ENCODE measurements at regions not wholly inside any gene's neighbourhood (a gene's known extent, or its start where the extent isn't known, plus 50 kb on each side); places are given as distances from the start of the nearest gene placed in this dataset.

DNA sequence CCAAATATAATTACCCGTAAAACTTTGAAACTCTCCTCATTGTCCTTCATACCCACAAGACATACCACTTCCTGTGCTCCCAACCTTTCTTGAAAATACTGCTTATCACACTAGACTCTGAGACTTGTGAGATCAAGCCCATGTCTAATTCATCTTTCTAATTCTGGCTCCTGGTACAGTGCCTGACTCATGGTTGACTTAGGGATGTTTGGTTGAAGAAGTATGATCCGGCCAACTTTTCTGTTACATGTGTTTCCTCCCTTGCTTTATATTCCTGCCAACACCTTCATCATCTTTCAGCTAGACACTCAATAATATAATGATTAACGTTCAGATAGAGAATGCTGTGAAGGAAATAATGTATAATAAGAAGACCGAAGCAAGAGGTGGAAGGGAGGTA is 58.2 kb downstream of the MEX3B start:
- no peak for DNase-seq (ENCODE audit: low spot score)

DNA sequence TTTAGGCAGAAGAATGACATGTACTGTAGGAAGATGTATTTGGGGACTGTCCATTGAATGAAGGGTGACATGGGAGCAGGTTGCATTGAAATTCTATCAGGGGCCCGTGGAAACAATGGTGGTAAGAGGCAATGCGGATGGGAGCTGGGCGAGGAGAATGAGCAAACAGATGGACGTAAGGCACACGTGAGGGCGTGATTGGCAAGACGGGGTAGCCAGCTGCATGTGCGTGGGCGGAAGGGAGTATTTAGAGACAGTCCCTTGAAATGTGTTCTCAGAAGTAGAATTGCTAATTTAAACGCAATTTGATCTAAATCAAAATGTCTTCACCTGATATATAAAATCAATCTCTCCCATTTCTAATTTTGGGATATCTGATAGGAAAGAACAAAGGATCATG is 62.3 kb downstream of the MEX3B start:
- no peak for DNase-seq (ENCODE audit: low spot score)

DNA sequence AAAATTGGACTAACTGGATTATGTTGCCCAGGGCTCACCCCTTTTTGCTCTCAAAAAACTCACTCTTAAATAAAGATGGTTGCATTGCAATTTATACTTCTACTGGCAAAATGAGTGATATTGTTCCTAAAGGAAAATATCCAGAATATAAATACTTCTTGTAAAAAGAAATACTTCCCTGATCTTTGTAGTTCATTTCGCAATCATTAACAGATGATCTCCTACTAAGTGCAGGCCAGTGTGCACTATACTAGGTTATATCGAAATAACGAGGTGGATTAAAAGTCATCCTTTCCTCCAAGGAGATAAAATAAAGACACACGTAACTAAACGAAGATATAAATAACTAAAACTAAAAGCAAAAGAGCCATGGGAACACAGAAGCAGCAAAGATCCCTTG is 63.0 kb downstream of the MEX3B start:
- DNase-seq (ENCODE audit: low spot score), result no peak

DNA sequence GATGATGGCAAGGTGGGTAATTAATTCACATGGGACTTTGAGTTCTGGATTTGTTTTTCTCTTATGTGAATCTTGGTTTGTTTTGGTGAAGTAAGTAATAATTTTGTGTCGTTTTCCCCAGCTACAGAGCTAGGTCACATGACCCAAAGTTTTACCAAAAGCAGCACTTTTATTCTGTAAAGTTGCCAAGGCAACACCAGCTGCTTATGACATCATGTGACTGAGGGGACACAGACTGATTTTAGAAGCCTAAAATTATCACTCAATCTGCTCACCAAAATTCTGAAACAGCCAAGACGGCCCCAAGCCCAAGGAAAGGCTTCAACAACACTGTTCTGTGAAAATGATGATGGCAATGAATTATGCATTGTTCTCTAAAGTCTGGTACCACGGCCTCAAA is 63.9 kb downstream of the MEX3B start:
- DNase-seq (ENCODE audit: low spot score), result no peak

DNA sequence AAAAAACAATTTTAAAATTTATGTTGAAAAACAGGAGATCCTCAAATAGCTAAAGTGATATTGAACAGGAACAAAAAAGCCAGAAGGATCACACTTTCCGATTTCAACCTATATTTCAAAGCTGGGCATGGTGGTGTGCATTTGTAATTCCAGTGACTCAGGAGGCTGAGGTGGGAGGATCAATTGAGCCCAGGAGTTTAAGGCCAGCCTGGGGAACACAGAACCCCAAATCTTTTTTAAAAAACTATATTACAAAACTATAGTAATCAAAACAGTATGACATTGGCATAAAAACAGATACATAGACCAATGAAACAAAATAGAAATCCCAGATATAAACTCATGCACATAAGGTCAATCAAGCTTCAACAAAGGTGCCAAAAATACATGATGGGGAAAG is 68.4 kb downstream of the MEX3B start:
- DNase-seq (ENCODE audit: low spot score), result no peak

DNA sequence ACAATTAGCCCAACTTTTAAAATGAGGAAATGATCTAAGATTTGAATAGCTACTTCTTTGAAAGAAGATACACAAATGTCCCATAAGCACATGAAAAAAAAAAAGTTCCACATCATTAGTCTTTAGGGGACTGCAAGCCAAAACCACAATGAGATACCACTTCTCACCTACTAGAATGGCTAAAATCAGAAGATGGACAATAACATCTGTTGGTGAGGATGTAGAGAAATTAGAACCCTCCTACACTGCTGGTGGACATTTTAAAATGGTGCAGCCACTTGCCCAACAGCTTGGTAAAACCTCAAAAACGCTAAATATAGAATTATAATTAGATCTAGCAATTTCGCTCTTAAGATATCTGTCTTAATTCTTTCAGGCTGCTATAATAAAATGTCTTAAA is 77.1 kb downstream of the MEX3B start:
- DNase-seq (ENCODE audit: low spot score), result no peak

DNA sequence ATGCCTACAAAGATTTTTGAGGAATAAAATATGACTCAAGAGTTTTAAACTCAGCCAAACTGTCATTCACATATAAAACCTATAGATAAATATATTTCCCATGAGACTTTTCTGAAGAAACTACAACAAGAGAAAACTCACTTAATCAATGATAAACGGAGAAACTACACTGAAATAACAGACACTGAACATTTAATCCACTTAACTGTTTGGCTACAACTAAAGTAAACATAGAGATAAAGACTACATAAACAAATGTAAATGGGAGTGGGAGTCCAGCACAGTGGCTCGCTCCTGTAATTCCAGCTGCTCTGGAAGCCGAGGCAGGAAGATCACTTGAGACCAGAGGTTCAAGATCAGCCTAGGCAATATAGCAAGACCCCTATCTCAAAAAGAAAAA is 79.2 kb downstream of the MEX3B start:
- DNase-seq (ENCODE audit: low spot score), result no peak

DNA sequence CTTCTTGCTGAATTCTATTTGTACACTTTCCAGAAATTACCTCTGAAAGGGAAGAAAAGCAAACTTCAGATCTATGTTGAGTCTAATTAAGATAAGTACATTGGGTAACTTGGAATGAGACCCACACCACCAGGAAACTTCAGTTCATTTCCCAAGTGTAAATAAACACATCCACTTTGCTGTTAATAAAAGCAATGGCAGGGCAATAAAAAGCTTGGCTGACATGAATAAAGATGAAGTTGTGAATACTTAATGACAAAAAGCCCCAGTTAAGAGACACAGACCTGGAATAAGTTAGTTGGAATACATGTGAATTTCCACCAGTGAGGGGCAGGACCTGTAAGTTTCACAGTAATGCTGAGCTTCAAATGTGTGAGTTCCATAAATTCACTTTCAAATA is 83.3 kb downstream of the MEX3B start:
- DNase-seq (ENCODE audit: low spot score), result no peak

DNA sequence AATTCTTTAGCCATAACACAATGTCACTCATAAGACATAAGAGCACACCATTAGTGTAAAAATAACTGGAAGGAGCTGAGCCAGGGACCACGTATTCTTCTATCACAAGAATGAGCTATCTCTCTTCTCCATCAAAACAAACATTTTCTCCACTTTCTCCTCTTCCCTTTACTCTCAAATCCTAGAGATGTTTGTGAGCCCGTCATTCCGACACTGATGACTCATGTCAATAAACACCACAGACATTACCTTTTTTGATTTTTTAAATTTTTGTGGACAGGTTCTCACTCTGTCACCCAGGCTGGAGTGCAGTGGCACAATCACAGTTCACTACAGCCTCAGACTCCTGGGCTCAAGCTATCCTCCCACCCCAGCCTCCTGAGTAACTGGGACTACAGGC is 86.6 kb downstream of the MEX3B start:
- no peak for DNase-seq (ENCODE audit: low spot score)

DNA sequence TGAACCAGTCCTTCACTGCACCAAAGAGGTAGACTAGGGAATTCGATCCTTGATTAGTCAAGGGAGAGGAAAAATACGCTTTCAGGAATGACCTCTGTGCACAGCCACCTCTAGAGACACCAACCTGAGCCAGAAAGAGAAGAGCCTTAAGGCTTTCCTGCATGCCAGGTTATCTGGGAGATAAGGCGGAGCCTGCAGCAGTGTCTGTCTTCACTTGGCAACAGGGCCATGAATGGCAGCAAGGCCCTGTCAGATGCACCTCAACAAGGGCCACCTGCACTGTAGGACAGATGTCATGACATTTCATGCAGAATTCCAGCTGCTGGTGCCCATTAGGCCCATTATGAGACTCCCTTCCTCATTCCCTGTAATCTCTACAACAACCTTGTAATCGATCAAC is 88.1 kb downstream of the MEX3B start:
- no peak for DNase-seq (ENCODE audit: low spot score)

DNA sequence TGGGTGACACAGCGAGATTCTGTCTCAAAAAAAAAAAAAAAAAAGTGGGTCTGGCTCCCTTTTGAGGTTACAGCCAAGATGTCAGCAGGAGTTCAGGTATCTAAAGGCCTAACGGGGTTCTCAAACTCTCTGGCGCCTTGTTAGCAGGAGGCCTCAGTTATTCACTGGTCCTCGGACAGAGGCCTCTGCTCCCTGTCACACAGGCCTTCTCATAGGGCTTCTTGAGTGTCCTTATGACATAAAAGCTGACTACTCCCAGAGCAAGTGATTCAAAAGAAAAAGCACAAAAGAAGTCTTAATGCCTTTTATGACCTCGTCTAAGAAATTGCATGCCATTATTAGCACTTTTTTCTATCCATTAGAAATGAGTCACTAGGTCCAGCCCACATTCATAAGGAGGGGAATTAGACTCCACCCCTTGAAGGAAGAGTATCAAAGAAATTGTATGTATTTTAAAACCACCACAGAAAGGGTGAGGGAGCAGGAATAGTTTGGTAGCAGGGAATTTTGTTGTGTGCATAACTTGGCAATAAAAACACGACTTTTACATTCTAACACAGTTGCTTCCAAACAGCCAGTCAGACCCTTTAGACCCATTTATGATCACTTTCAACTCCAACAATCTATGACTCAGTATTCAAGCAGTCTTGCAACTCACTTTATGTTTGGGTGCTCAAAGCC is 90.3 kb downstream of the MEX3B start:
- DNase-seq (ENCODE audit: low spot score), result no peak

DNA sequence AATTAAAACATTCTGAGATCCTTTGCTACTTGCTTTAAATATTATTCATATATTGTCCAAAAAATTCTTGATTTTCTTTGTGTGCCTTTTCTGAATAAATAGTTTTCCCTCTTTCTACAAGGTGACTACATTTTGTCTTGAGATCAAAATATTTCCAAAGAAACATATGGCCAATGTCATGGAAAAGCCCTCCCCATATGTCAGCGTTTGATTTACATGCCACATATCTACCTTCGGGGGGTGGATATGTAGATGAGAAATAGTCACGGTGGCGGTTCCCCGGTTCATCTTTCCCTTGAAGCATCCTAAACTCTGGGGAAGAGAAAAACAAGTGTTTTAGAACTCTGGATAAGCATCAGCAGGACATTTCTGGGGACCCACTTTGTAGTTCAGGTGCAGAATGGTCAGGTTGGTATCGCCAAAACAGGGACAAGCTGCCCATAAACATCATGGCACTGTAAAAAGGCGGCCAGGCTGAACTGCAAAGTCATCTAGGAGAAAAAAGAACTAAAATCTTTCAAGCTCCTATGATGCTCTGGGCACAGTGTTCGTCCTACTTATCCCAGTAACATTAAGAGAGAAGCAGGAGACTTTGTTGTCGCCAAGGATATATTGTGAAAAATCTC is 91.5 kb downstream of the MEX3B start:
- no peak for DNase-seq (ENCODE audit: low spot score)

DNA sequence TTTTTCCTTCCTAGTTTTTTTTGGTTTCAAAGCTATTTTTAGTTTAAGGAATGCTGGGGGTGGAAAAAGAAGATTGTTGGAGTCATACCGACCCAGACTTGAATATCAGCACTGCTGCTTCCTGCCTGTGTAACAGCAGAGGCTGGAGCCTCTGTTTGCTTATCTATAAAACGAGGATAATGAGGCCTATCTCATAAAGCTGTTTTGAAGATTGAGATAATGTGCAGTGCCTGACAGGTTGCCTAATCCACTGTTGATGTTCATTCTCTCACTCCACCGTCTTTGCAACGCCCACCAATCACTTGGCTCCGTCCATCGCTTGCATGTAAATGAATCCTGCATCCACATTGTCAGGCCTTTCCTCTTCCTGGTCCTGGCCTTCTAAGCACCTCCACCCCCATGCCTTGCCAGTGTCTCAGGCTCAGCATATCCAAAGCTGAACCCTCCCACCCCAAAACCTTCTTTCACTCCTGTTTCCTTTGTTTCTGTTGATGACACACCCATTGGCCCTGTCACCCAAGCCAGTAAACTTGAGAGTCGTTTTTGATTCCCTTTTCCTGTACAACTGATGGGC is 94.9 kb downstream of the MEX3B start:
- no peak for DNase-seq (ENCODE audit: low spot score)

DNA sequence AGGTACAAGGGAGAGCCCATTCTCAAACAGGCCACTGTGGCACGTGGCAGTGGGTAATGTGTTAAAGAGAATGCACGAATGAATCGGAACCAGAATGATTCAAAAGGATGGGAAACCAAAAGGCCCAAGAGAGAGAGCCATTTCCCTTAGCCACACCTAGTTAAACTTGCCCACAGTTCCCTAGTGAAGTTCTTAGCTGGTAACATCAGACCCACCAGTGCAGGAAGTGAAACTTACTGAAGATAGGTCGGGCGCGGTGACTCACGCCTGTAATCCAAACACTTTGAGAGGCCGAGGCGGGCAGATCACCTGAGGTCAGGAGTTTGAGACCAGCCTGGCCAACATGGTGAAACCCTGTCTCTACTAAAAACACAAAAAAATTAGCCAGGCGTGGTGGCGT is 97.1 kb downstream of the MEX3B start:
- DNase-seq (ENCODE audit: low spot score), result no peak

DNA sequence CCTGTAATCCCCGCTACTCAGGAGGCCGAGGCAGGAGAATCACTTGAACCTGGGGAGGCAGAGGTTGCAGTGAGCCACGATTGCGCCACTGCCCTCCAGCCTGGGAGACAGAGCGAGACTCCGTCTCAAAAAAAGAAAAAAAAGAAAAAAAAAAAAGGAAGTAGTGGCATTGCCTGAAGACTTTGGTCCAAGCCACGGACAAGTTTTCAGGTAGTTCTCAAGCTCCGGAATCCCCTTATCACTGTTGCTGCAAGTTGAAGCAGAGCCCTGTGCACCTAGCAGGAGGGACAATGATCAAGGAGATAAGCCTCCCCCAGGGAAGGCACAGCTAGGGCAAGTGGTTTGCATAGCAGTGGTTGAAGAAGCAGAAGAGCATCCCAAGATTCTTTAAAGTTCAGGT is 97.6 kb downstream of the MEX3B start:
- DNase-seq (ENCODE audit: low spot score), result no peak

DNA sequence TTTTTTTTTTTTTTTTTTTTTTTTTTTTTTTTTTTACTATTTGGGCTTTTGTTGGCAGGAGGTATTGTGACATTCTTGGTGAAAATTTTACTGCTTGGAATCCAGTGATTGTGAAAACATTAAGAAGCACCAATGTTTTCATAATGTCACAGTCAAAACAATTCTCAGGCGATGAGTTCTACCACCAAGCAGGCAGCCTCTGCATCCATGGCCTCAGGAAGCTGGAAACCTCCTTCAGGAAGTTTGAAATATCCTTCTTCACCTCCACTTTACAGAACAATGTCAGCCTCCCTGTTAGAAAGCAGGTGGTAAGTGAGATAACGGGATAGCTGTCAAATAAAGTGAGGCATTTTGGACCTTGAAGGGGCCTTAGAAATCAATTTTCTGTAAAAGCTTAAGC is 98.3 kb downstream of the MEX3B start:
- DNase-seq (ENCODE audit: low spot score), result no peak

DNA sequence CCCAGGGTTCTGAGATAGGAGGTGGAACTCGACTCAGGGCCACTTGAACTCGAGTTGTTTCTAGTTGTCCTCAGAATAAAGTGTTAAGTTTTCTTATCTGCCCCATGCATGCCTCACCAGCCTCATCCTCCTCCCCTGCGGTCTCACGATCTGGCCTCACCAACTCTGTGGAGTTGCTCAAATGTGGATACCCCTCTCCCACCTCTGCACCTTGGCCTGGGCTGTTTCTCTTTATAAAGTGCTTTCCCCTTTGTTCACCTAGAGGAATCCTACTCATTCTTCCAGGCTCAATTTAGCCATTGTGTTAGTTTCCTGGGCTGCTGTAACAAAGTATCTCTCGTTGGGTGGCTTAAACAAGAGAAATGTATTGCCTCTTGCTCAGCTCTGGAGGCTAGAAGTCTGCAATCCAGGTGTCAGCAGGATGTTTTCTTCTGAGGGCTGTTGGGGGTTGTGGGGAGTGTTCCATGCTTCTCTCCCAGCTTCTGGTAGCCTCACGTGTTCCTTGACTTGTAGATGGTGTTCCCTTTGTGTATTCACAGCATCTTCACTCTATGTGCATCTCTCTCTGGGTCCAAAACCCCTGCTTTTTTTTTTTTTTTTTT is 100.7 kb downstream of the MEX3B start:
- no peak for DNase-seq (ENCODE audit: low spot score)

DNA sequence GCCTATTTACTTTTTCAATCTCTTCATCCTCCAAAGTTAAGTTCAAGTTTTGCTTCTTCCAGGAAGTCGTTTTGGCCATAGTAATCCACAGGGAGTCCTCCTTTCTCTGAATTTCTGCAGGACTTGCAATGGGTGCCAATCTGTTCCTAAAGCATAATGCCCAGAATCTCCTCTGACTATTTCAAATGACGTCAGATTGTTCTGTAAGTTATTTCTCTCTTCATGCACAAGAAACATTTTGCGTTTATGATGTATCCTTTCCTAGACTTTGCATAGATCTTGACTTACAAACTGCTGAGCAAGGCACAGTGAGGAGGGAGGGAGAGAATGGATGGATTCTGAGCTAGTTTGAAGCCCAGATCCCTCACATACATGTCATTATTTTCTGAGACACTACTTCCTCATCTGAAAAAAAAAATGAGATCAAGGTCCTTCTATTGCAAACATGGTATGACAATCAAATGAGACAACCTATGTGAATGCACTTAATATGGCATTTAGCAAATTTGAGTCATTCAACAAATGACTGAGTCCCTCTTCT is 103.1 kb downstream of the MEX3B start:
- no peak for DNase-seq (ENCODE audit: low spot score)

DNA sequence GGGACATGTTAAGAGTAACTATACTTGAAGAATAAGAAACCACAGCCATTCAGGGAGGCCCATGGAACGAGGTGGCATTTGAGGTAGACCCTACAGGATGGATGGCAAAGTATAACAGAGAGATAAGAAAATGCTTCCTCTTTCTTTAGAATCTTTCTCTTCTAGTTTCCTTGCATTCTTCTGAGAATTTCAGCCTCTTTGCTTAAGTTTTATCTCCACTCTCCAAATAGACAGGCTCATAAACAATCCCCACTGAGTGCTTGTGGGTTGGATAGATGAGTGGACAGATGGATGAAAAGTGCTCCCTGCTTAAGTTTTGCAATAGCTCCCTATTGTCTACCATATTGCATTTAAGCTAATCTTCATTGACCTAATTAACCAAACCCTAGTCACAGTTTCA is 103.7 kb downstream of the MEX3B start:
- no peak for DNase-seq (ENCODE audit: low spot score)

DNA sequence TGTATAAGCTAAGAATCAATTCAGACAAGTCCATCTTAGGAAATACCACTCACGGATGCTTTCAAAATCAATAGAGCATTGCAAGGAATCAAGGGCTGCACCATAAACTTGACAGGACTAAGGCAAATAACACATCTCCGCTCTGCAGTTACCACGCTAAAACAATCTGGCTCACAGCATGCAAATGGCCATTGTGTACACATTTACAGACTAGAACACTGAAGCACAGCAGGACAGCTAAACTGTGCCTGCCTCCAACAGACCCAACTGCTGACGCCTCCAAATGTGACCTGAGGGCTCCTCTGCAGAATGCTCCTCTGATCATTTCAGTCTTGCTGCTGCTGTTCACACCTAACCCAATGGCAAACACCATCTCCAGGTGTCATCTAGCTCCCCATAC is 104.3 kb downstream of the MEX3B start:
- DNase-seq (ENCODE audit: low spot score), result no peak

DNA sequence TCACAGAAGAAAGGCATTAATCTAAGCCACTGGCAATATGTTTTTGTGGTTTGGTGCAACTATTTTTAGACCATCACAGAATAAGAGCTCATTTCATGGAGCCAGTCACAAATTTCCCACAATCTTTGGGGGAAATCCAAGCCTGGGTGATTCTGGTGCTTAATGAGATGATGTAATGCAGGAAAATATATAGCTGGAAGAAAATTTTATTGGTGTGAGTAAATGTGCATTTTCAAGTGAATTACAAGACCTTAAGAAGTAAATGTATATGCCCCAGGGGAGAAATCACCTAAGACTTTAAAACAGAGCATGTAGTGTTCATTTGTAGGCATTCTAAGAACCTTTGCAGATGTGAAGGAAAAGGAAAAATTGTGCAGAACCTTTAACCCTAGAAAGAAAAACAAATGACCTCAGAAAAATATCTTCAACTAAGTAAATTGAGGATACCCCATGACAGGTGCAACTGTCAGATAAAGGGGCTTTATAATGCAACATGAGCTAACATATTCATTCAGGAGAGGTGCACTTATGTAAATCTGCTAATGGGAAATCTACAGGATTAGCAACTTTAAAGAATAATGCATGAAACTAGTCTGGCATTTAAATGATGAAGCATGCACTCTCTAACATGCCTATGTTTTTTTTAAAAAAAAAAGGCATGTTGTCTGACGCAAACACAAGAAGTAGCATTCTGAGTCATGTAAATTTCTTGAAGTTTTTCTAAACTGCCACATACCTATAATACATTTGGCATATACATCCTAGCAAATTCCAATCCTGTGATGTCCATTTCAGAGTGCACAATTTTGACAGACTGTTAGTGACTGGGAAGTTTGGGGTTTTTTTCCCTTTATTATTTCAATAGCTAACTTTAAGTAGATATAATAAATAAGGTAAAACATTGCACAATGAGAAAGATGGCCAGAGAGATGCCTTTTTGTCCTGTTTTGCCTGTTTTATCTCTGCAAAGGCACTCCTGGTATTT is 105.1 kb downstream of the MEX3B start:
- no peak for DNase-seq (ENCODE audit: low spot score)

Measured in globus pallidus (tissue), 1 donor.